ENCODE measurements at regions not wholly inside any gene's neighbourhood (a gene's known extent, or its start where the extent isn't known, plus 50 kb on each side); places are given as distances from the start of the nearest gene placed in this dataset.

DNA sequence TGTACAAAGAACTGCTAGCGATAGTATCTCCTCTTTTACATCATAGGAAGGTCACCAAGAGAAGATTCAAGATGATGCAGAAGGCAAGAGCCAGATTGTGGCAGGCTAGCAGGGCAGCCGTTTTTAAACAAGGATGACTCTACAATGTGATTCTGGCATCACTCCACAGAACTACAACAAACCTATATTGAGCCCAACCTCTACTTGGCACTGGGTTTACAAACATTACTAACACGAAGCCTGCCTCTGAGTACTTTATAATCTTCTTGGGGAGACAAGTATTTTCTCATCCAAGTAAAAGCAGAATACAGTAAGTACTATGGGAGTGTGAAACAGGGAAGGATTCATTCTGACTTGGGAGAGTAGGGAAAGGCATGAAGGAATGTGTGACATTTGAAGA is 448.6 kb downstream of the ZNF608 start:
- ATAC-seq: no peak
- TF ChIP-seq BACH2 (CRISPR knock-in tag; IDR thresholded peaks at IDR 0.05; ENCODE audit: borderline replicate concordance): no peak
- TF ChIP-seq GLIS3 (CRISPR knock-in tag; IDR thresholded peaks at IDR 0.05): no peak
- TF ChIP-seq, protein P1, sequence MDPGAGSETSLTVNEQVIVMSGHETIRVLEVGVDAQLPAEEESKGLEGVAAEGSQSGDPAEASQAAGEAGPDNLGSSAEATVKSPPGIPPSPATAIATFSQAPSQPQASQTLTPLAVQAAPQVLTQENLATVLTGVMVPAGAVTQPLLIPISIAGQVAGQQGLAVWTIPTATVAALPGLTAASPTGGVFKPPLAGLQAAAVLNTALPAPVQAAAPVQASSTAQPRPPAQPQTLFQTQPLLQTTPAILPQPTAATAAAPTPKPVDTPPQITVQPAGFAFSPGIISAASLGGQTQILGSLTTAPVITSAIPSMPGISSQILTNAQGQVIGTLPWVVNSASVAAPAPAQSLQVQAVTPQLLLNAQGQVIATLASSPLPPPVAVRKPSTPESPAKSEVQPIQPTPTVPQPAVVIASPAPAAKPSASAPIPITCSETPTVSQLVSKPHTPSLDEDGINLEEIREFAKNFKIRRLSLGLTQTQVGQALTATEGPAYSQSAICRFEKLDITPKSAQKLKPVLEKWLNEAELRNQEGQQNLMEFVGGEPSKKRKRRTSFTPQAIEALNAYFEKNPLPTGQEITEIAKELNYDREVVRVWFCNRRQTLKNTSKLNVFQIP (CRISPR knock-in tag; IDR thresholded peaks at IDR 0.05; ENCODE audit: borderline replicate concordance, low read depth): no peak
- no peak for TF ChIP-seq ZNF8 (CRISPR knock-in tag; IDR thresholded peaks at IDR 0.05)
- no peak for TF ChIP-seq SNAI2 (CRISPR knock-in tag; IDR thresholded peaks at IDR 0.05)
- no peak for TF ChIP-seq ZFP3 (CRISPR knock-in tag; IDR thresholded peaks at IDR 0.05)
- TF ChIP-seq TCF4 (CRISPR knock-in tag; IDR thresholded peaks at IDR 0.05; ENCODE audit: borderline replicate concordance): no peak
- TF ChIP-seq OSR1 (CRISPR knock-in tag; IDR thresholded peaks at IDR 0.05): no peak
- no peak for TF ChIP-seq CSDC2 (CRISPR knock-in tag; IDR thresholded peaks at IDR 0.05)
- no peak for TF ChIP-seq ZFP30 (CRISPR knock-in tag; IDR thresholded peaks at IDR 0.05)
- TF ChIP-seq, protein P2, sequence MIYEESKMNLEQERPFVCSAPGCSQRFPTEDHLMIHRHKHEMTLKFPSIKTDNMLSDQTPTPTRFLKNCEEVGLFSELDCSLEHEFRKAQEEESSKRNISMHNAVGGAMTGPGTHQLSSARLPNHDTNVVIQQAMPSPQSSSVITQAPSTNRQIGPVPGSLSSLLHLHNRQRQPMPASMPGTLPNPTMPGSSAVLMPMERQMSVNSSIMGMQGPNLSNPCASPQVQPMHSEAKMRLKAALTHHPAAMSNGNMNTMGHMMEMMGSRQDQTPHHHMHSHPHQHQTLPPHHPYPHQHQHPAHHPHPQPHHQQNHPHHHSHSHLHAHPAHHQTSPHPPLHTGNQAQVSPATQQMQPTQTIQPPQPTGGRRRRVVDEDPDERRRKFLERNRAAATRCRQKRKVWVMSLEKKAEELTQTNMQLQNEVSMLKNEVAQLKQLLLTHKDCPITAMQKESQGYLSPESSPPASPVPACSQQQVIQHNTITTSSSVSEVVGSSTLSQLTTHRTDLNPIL (CRISPR knock-in tag; IDR thresholded peaks at IDR 0.05; ENCODE audit: low read depth): no peak
- TF ChIP-seq ZC3H10 (CRISPR knock-in tag; IDR thresholded peaks at IDR 0.05): no peak
- no peak for TF ChIP-seq PPARA (CRISPR knock-in tag; IDR thresholded peaks at IDR 0.05; ENCODE audit: borderline replicate concordance)
- no peak for TF ChIP-seq ZNF70 (CRISPR knock-in tag; IDR thresholded peaks at IDR 0.05)

DNA sequence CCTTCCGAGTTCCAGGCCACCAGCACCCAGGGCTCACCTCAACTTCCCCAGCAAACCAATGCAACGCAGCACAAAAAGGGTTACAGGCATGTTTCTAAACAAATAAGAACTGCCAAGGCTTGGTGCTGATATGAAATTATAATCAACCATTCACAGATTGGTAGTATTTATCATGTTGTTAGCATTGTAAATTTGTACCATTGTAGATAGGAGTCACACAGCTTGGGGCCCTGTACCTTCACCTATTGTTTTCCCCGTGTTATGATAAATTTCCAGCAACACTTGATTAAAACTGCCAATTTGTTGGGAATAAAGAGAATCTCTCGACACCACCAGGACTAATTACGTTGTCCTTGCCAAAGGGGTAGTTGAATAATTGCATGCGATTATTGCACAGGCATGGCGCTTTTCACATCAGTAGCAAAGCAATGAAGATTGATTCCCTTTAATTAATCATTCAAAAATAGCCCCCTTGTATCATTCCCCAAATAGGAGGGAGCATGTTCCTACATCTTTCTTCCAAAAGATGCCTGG is 454.1 kb downstream of the ZNF608 start:
- TF ChIP-seq, protein P3, sequence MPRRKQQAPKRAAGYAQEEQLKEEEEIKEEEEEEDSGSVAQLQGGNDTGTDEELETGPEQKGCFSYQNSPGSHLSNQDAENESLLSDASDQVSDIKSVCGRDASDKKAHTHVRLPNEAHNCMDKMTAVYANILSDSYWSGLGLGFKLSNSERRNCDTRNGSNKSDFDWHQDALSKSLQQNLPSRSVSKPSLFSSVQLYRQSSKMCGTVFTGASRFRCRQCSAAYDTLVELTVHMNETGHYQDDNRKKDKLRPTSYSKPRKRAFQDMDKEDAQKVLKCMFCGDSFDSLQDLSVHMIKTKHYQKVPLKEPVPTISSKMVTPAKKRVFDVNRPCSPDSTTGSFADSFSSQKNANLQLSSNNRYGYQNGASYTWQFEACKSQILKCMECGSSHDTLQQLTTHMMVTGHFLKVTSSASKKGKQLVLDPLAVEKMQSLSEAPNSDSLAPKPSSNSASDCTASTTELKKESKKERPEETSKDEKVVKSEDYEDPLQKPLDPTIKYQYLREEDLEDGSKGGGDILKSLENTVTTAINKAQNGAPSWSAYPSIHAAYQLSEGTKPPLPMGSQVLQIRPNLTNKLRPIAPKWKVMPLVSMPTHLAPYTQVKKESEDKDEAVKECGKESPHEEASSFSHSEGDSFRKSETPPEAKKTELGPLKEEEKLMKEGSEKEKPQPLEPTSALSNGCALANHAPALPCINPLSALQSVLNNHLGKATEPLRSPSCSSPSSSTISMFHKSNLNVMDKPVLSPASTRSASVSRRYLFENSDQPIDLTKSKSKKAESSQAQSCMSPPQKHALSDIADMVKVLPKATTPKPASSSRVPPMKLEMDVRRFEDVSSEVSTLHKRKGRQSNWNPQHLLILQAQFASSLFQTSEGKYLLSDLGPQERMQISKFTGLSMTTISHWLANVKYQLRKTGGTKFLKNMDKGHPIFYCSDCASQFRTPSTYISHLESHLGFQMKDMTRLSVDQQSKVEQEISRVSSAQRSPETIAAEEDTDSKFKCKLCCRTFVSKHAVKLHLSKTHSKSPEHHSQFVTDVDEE (CRISPR knock-in tag; IDR thresholded peaks at IDR 0.05): no peak
- TF ChIP-seq ZNF8 (CRISPR knock-in tag; IDR thresholded peaks at IDR 0.05) (no peak), PPARA (CRISPR knock-in tag; IDR thresholded peaks at IDR 0.05; ENCODE audit: borderline replicate concordance) (no peak), TOX (CRISPR knock-in tag; IDR thresholded peaks at IDR 0.05; ENCODE audit: borderline replicate concordance) (no peak), GLIS3 (CRISPR knock-in tag; IDR thresholded peaks at IDR 0.05) (no peak), ZC3H10 (CRISPR knock-in tag; IDR thresholded peaks at IDR 0.05) (no peak), ZNF565 (CRISPR knock-in tag; conservative IDR thresholded peaks at IDR 0.05; ENCODE audit: low read depth) (no peak), BACH2 (CRISPR knock-in tag; IDR thresholded peaks at IDR 0.05; ENCODE audit: borderline replicate concordance) (no peak), ISL1 (CRISPR knock-in tag; IDR thresholded peaks at IDR 0.05) (no peak), ESRRG (CRISPR knock-in tag; IDR thresholded peaks at IDR 0.05) (no peak), TCF4 (CRISPR knock-in tag; IDR thresholded peaks at IDR 0.05; ENCODE audit: borderline replicate concordance) (no peak)
- TF ChIP-seq, protein P4, sequence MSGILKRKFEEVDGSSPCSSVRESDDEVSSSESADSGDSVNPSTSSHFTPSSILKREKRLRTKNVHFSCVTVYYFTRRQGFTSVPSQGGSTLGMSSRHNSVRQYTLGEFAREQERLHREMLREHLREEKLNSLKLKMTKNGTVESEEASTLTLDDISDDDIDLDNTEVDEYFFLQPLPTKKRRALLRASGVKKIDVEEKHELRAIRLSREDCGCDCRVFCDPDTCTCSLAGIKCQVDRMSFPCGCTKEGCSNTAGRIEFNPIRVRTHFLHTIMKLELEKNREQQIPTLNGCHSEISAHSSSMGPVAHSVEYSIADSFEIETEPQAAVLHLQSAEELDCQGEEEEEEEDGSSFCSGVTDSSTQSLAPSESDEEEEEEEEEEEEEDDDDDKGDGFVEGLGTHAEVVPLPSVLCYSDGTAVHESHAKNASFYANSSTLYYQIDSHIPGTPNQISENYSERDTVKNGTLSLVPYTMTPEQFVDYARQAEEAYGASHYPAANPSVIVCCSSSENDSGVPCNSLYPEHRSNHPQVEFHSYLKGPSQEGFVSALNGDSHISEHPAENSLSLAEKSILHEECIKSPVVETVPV (CRISPR knock-in tag; IDR thresholded peaks at IDR 0.05): no peak
- ATAC-seq: no peak

DNA sequence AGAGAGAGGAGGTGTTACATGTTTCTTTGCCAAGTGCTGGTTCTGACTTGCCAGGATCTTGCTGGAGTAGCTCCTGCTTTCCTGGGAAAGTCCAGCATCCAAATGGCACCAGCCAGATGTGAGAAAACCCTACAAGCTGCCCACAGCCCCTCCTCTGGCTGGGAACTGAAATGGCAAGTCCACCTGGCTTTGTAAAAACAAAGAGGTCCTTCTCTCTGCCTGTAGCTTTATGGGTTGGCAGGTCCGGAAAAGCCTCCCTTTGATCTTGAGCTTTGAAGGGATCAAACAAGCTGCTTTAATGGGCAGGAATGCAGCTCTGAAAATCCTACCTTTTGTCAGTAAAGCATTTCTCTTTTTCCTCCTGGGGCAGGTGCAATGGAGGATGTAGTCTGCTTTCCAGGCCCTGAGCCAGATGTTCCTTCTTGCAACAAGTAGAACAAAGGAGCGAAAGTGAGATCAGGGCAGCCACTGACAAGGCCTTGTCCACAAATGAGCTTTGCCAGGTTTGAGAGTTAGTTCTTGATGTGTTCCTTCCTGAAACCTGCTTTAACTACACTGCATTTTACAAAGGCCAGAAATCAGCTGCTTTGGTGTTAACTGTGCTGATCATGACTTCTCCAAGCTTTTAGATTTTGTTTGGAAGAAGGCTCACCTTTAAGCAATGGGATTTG is 456.7 kb downstream of the ZNF608 start:
- ATAC-seq: no peak
- TF ChIP-seq ZNF8 (CRISPR knock-in tag; IDR thresholded peaks at IDR 0.05) (no peak), ZC3H10 (CRISPR knock-in tag; IDR thresholded peaks at IDR 0.05) (no peak), ZNF565 (CRISPR knock-in tag; conservative IDR thresholded peaks at IDR 0.05; ENCODE audit: low read depth) (no peak), ZNF70 (CRISPR knock-in tag; IDR thresholded peaks at IDR 0.05) (no peak), ESRRG (CRISPR knock-in tag; IDR thresholded peaks at IDR 0.05) (no peak), TCF4 (CRISPR knock-in tag; IDR thresholded peaks at IDR 0.05; ENCODE audit: borderline replicate concordance) (no peak), ZFP30 (CRISPR knock-in tag; IDR thresholded peaks at IDR 0.05) (no peak), ARNTL (CRISPR knock-in tag; IDR thresholded peaks at IDR 0.05; ENCODE audit: borderline replicate concordance, low read depth) (no peak), BACH2 (CRISPR knock-in tag; IDR thresholded peaks at IDR 0.05; ENCODE audit: borderline replicate concordance) (no peak)
- TF ChIP-seq, protein P1 (CRISPR knock-in tag; IDR thresholded peaks at IDR 0.05; ENCODE audit: borderline replicate concordance, low read depth): no peak
- TF ChIP-seq, protein P2 (CRISPR knock-in tag; IDR thresholded peaks at IDR 0.05; ENCODE audit: low read depth): no peak
- TF ChIP-seq, protein P4 (CRISPR knock-in tag; IDR thresholded peaks at IDR 0.05): no peak
